ENCODE measurements at regions not wholly inside any gene's neighbourhood (a gene's known extent, or its start where the extent isn't known, plus 50 kb on each side); places are given as distances from the start of the nearest gene placed in this dataset.

GRCh38 chr1:188056011-188056410 lies 1227.3 kb downstream of the PLA2G4A start:
- Histone ChIP-seq H3K9me3 (no peaks in the 10 kb centered on the region), H3K36me3 (no peaks in the 10 kb centered on the region), H3K4me3 (ENCODE audit: low read depth in 1 of 2, low read length in 1 of 2) (no peak overlapping the region), H3K27ac (no peak overlapping the region), H3K27me3 (no peaks in the 10 kb centered on the region), H3K4me1 (ENCODE audit: control insufficient read depth in 1 of 2, insufficient read depth in 1 of 2, low read depth in 1 of 2, low read length in 1 of 2) (no peaks in the 10 kb centered on the region)
- TF ChIP-seq CTCF (IDR thresholded peaks at IDR 0.05): no peak

GRCh38 chr1:188058801-188059200 lies 1230.1 kb downstream of the PLA2G4A start:
- no peaks in the 10 kb centered on the region for H3K27me3 ChIP-seq
- no peaks in the 10 kb centered on the region for H3K9me3 ChIP-seq
- no peak for TF ChIP-seq CTCF (IDR thresholded peaks at IDR 0.05)
- no peak overlapping the region for H3K4me3 ChIP-seq (ENCODE audit: low read depth in 1 of 2, low read length in 1 of 2)
- H3K4me1 ChIP-seq (ENCODE audit: control insufficient read depth in 1 of 2, insufficient read depth in 1 of 2, low read depth in 1 of 2, low read length in 1 of 2): no peaks in the 10 kb centered on the region
- no peak overlapping the region for H3K27ac ChIP-seq
- no peaks in the 10 kb centered on the region for H3K36me3 ChIP-seq

GRCh38 chr1:188061881-188062280 lies 1233.1 kb downstream of the PLA2G4A start:
- Histone ChIP-seq H3K9me3 (no peaks in the 10 kb centered on the region), H3K4me1 (ENCODE audit: control insufficient read depth in 1 of 2, insufficient read depth in 1 of 2, low read depth in 1 of 2, low read length in 1 of 2) (no peaks in the 10 kb centered on the region), H3K27ac (no peak overlapping the region), H3K36me3 (no peaks in the 10 kb centered on the region), H3K27me3 (no peaks in the 10 kb centered on the region), H3K4me3 (ENCODE audit: low read depth in 1 of 2, low read length in 1 of 2) (no peak overlapping the region)
- TF ChIP-seq CTCF (IDR thresholded peaks at IDR 0.05): no peak

GRCh38 chr1:188062456-188062855 lies 1233.7 kb downstream of the PLA2G4A start:
- Histone ChIP-seq H3K36me3 (no peaks in the 10 kb centered on the region), H3K9me3 (no peaks in the 10 kb centered on the region), H3K27ac (no peak overlapping the region), H3K27me3 (no peaks in the 10 kb centered on the region), H3K4me1 (ENCODE audit: control insufficient read depth in 1 of 2, insufficient read depth in 1 of 2, low read depth in 1 of 2, low read length in 1 of 2) (no peaks in the 10 kb centered on the region), H3K4me3 (ENCODE audit: low read depth in 1 of 2, low read length in 1 of 2) (no peak overlapping the region)
- no peak for TF ChIP-seq CTCF (IDR thresholded peaks at IDR 0.05)

DNA sequence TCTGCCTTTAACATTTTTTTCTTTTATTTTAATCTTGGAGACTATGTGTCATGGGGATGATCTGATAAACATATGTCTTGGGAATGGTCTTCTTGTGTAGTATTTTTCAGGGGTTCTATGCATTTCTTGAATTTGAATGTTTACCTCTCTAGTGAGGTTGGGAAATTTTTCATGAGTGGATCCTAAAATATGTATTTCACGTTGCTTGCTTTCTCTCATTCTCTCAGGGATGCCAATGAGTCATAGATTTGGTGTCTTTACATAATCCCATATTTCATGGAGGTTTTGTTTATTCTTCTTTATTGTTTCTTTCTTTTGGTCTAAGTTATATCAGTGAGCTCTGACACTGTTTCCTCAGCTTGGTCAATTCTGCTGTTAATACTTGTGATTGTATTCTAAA lies 1237.2 kb downstream of the PLA2G4A start:
- H3K36me3 ChIP-seq: no peaks in the 10 kb centered on the region
- no peak for TF ChIP-seq CTCF (IDR thresholded peaks at IDR 0.05)
- no peaks in the 10 kb centered on the region for H3K27me3 ChIP-seq
- no peaks in the 10 kb centered on the region for H3K4me1 ChIP-seq (ENCODE audit: control insufficient read depth in 1 of 2, insufficient read depth in 1 of 2, low read depth in 1 of 2, low read length in 1 of 2)
- H3K9me3 ChIP-seq: no peaks in the 10 kb centered on the region
- no peak overlapping the region for H3K27ac ChIP-seq
- H3K4me3 ChIP-seq (ENCODE audit: low read depth in 1 of 2, low read length in 1 of 2): no peak overlapping the region

DNA sequence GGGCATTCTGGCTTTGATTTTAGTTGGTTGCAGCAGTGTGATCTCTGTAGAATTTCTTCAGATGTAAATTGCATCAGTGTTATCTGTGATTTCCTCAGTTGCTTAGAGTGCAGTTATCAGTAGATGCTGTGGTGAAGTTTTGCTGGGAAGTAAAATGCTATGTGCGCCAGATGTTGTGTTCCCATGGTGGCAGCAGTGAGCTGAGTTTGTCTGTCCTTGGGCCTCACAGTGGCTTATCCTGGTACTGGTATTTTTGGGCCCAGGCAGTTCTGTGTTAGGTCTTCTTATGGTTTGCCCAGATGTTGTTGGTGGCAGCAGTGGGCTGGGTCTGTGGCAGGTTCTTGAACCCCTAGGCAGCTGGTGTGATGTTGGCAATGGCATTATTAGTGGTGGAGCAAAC lies 1242.1 kb downstream of the PLA2G4A start:
- no peaks in the 10 kb centered on the region for H3K9me3 ChIP-seq
- H3K4me1 ChIP-seq (ENCODE audit: control insufficient read depth in 1 of 2, insufficient read depth in 1 of 2, low read depth in 1 of 2, low read length in 1 of 2): no peaks in the 10 kb centered on the region
- no peaks in the 10 kb centered on the region for H3K27me3 ChIP-seq
- H3K27ac ChIP-seq: no peak overlapping the region
- no peak for TF ChIP-seq CTCF (IDR thresholded peaks at IDR 0.05)
- no peaks in the 10 kb centered on the region for H3K36me3 ChIP-seq
- no peak overlapping the region for H3K4me3 ChIP-seq (ENCODE audit: low read depth in 1 of 2, low read length in 1 of 2)

Data from neutrophil (primary cell).